Panc1 (cell line): ENCODE measurements at regions not wholly inside any gene's neighbourhood (a gene's known extent, or its start where the extent isn't known, plus 50 kb on each side); places are given as distances from the start of the nearest gene placed in this dataset.

Experiments
- POLR2AphosphoS5 ChIP-seq: IDR thresholded peaks from 2 replicates; pipeline ENCODE4 v1.6.1; 2012; ENCODE audit warnings: mild to moderate bottlenecking, low read depth, low read length, moderate library complexity
- SIN3A ChIP-seq: IDR thresholded peaks from 2 replicates; pipeline ENCODE4 v1.6.1; 2012; ENCODE audit warnings: low read depth, mild to moderate bottlenecking, low read length, moderate library complexity, borderline replicate concordance; ENCODE audit not compliant: insufficient read depth
- TCF7L2 ChIP-seq: IDR thresholded peaks from 2 replicates; pipeline ENCODE4 v1.6.1; 2011; ENCODE audit warnings: mild to moderate bottlenecking, low read depth, low read length, inconsistent platforms
- TF ChIP-seq, protein P1 (sequence below): fragments of 450-650 bp; IDR thresholded peaks from 2 replicates; pipeline ENCODE4 v1.5.1; 2017; ENCODE audit warnings: mild to moderate bottlenecking
- TF ChIP-seq, protein P2 (sequence below), 2 experiments: IDR thresholded peaks; 2 replicates each; pipeline ENCODE4 v1.6.1; 2011 to 2012; ENCODE audit warnings: low read depth in 2 of 2, control low read depth in 1 of 2, low read length in 1 of 2, mild to moderate bottlenecking in 1 of 2, moderate library complexity in 1 of 2; ENCODE audit not compliant: insufficient read depth in 1 of 2

DNA sequence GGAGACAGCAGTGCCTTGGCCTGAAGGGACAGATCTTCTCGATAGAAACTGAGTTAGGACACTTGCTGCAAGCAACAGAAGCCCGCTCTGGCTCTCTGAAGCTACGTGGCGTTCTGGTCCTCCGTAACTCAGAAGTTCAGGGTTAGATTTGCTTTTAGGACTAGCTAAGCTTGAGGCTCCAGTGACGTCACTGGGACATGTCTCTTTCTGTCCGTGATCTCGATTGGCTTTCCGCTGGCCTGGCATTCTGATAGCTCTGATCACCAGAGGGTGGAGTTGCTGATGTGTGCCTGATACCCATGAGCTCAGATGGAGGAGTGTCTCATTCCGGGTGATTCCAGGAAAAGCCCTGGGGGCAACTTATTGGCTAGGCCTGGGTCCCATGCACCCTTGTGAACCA lies 75.0 kb downstream of the GLI2 start:
- TF ChIP-seq, protein P1, sequence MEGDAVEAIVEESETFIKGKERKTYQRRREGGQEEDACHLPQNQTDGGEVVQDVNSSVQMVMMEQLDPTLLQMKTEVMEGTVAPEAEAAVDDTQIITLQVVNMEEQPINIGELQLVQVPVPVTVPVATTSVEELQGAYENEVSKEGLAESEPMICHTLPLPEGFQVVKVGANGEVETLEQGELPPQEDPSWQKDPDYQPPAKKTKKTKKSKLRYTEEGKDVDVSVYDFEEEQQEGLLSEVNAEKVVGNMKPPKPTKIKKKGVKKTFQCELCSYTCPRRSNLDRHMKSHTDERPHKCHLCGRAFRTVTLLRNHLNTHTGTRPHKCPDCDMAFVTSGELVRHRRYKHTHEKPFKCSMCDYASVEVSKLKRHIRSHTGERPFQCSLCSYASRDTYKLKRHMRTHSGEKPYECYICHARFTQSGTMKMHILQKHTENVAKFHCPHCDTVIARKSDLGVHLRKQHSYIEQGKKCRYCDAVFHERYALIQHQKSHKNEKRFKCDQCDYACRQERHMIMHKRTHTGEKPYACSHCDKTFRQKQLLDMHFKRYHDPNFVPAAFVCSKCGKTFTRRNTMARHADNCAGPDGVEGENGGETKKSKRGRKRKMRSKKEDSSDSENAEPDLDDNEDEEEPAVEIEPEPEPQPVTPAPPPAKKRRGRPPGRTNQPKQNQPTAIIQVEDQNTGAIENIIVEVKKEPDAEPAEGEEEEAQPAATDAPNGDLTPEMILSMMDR = no peak
- TF ChIP-seq, protein P2, sequence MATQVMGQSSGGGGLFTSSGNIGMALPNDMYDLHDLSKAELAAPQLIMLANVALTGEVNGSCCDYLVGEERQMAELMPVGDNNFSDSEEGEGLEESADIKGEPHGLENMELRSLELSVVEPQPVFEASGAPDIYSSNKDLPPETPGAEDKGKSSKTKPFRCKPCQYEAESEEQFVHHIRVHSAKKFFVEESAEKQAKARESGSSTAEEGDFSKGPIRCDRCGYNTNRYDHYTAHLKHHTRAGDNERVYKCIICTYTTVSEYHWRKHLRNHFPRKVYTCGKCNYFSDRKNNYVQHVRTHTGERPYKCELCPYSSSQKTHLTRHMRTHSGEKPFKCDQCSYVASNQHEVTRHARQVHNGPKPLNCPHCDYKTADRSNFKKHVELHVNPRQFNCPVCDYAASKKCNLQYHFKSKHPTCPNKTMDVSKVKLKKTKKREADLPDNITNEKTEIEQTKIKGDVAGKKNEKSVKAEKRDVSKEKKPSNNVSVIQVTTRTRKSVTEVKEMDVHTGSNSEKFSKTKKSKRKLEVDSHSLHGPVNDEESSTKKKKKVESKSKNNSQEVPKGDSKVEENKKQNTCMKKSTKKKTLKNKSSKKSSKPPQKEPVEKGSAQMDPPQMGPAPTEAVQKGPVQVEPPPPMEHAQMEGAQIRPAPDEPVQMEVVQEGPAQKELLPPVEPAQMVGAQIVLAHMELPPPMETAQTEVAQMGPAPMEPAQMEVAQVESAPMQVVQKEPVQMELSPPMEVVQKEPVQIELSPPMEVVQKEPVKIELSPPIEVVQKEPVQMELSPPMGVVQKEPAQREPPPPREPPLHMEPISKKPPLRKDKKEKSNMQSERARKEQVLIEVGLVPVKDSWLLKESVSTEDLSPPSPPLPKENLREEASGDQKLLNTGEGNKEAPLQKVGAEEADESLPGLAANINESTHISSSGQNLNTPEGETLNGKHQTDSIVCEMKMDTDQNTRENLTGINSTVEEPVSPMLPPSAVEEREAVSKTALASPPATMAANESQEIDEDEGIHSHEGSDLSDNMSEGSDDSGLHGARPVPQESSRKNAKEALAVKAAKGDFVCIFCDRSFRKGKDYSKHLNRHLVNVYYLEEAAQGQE (IDR thresholded peaks at IDR 0.05; ENCODE audit: insufficient read depth in 1 of 2, low read depth in 2 of 2, low read length in 1 of 2) = no peak
- TF ChIP-seq POLR2AphosphoS5 = no peak
- no peak for TF ChIP-seq SIN3A
- TF ChIP-seq TCF7L2 = no peak
